Stimulated activated naive B cell treated with anti-CD40 and anti-IgM and Interleukin-4, amounts not matched to agents 10 μg/mL and 1 μg/mL and 100 μg/mL, for 72 hours (primary cell): ENCODE measurements at regions not wholly inside any gene's neighbourhood (a gene's known extent, or its start where the extent isn't known, plus 50 kb on each side); places are given as distances from the start of the nearest gene placed in this dataset.

Experiments
- ATAC-seq, 2 donors: fragments of 150-1000 bp; cut with Tn5 transposase; replicated peaks; 2 replicates each; pipeline ENCODE4 v1.10.0; 2021; ENCODE audit warnings: moderate library complexity in 1 of 2
- DNase-seq: peaks from one replicate; pipeline ENCODE4 v3.0.0; 2021
- H3K27ac Mint-ChIP-seq: one replicate; pipeline ENCODE4 v1.8.0; 2022; ENCODE audit warnings: mild to moderate bottlenecking, mixed read lengths
- H3K27me3 Mint-ChIP-seq, 2 donors: one replicate each; pipeline ENCODE4 v1.8.0; 2022; ENCODE audit warnings: mixed read lengths in 2 of 2
- H3K36me3 Mint-ChIP-seq, 2 donors: one replicate each; pipeline ENCODE4 v1.8.0; 2022; ENCODE audit warnings: mixed read lengths in 2 of 2, mild to moderate bottlenecking in 1 of 2
- H3K4me1 Mint-ChIP-seq, 2 donors: one replicate each; pipeline ENCODE4 v1.8.0; 2022; ENCODE audit warnings: mixed read lengths in 2 of 2, mild to moderate bottlenecking in 1 of 2
- H3K4me3 Mint-ChIP-seq, 2 donors: one replicate each; pipeline ENCODE4 v1.8.0; 2022; ENCODE audit warnings: mild to moderate bottlenecking in 2 of 2, mixed read lengths in 2 of 2, moderate library complexity in 1 of 2
- H3K9me3 Mint-ChIP-seq, 2 donors: one replicate each; pipeline ENCODE4 v1.8.0; 2022; ENCODE audit warnings: mixed read lengths in 2 of 2, mild to moderate bottlenecking in 1 of 2

DNA sequence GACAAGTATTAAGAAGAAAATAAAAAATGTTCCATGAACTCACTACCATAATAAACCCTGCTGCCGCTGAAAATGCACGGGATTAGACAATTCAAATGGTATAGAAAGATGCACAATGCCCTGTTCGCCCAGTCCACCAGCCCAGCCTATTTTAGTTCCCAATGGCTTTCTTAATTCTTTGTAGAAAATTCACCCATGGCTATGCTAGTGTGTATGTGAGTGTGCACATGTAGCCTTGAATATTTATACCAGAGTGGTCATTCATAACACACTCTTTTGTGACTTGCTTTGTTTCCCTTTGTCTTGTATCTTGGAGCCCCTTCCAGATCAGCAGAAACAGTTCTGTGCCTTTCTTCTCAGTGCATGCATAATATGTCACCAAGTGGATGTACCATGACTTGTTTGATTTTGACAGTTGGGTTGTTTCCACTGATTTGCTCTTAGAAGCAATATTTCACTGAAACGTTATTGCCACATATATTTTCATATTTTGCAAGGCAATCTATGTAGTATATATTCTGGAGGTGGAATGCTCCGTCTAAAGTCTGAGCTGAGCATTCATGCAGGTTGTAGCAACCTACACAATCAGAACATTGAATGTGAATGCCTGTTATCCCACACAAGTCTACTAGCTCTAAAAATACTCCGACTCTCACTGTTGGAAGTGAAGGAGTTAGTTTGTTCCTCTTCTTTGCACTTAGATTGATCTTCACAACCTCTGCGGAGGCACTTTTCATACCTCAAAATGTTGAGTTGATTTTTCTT is 383.0 kb upstream of the EEF2KMT start:
- Mint-ChIP-seq H3K4me1 (no peaks in the 10 kb centered on the region), H3K9me3 (peaks cover 0 to 2% of the 10 kb centered on the region in 2 donors), H3K36me3 (no peaks in the 10 kb centered on the region), H3K27ac (no peak overlapping the region), H3K27me3 (peaks cover 0 to 5% of the 10 kb centered on the region in 2 donors), H3K4me3 (no peak overlapping the region)
- DNase-seq (no peak), ATAC-seq (no peak)

DNA sequence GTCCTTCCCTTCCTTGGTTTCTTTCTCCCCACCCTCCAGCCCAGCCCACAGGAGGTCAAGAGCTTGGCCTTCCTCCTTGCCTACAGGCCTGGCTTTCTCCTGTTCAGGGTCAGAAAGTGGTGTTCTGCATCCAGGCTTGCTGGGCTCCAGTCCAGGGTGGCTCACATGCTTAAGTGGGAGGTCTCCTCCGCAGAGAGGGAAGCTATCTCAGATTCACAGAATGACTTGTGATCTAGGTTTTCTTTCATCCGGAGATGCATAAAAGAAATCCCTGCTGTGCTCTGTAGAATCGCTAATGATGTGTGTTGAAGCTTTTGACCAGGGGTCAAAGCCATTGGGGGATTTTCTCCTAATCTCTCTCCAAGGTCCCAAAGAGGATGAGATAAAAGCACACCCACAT is 382.3 kb upstream of the EEF2KMT start:
- ATAC-seq: no peak

DNA sequence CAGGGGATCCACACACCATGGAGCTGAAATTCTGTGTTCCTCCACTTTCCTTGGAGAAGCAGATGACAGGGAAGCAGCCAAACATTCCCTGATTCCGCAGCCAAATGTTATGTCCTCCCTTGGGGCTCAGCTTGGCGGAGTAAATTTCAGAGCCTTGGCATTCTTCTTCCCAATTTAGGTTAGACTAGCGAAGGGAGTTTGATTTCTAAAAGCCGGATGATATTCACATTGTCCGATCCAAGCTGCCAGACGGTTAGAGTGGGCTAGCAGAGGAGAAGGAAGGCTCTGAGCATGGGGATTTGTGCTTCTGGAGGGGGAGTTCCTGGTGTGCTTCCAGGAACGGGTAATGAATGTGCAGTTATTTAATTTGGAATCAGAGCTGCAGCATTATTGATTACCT is 380.4 kb upstream of the EEF2KMT start:
- H3K36me3 Mint-ChIP-seq: no peaks in the 10 kb centered on the region
- no peaks in the 10 kb centered on the region for H3K4me1 Mint-ChIP-seq
- H3K4me3 Mint-ChIP-seq: no peak overlapping the region
- peaks cover 3 to 7% of the 10 kb centered on the region in 2 donors for H3K9me3 Mint-ChIP-seq
- no peak for DNase-seq
- ATAC-seq: no peak
- H3K27me3 Mint-ChIP-seq: peaks cover 0 to 16% of the 10 kb centered on the region in 2 donors
- H3K27ac Mint-ChIP-seq: no peak overlapping the region

More for the DNA sequence above, 382.3 kb upstream of the EEF2KMT start:
- Mint-ChIP-seq H3K4me3 (no peak overlapping the region), H3K27ac (no peak overlapping the region), H3K4me1 (no peaks in the 10 kb centered on the region), H3K36me3 (no peaks in the 10 kb centered on the region), H3K27me3 (peaks cover 0 to 5% of the 10 kb centered on the region in 2 donors), H3K9me3 (peaks cover 0 to 2% of the 10 kb centered on the region in 2 donors)
- DNase-seq: no peak

DNA sequence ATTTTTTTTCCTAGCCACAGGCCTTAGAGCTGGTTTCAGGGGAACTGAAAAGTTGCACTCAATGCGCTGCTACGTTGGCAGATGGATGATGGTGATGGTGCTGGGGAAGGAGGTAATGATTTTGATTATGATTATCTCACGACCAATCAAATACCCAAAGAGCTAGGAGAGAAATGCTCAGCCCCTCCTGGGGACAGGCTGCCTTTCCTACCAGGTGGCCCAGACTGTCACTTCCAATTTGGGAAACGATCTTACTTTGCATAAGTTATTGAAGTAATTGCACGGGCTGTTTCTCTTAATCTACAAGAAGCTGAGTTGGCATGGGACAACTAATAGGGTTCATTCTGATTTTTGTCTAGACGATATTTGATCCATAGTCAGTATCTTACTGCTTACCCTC is 379.7 kb upstream of the EEF2KMT start:
- H3K4me1 Mint-ChIP-seq: peaks cover 0 to under 1% of the 10 kb centered on the region in 2 donors
- DNase-seq: no peak
- H3K27me3 Mint-ChIP-seq: peaks cover 0 to 24% of the 10 kb centered on the region in 2 donors
- H3K9me3 Mint-ChIP-seq: peaks cover 3 to 7% of the 10 kb centered on the region in 2 donors
- H3K36me3 Mint-ChIP-seq: no peaks in the 10 kb centered on the region
- no peak overlapping the region for H3K4me3 Mint-ChIP-seq
- ATAC-seq: no peak
- no peak overlapping the region for H3K27ac Mint-ChIP-seq

DNA sequence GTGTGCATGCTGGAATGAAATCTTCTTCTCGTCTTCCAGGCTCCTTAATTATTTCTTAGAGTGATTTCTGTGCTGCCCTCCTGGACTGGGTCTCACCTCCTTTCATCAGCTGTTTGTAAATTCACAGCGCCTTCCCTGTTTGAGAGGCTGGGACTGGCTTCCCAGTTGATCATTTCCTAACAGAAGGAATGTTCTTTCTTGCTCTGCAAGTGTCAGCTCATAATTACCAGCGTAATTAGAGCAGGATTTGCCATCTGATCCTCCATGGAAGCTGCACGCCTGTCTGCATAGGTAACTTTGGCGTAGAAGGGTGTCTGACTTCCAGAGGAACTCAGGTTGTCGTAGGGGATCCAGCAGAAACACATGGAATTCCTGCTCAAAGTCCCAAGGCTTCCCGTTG is 375.0 kb upstream of the EEF2KMT start:
- no peak for DNase-seq
- H3K27ac Mint-ChIP-seq: no peak overlapping the region

DNA sequence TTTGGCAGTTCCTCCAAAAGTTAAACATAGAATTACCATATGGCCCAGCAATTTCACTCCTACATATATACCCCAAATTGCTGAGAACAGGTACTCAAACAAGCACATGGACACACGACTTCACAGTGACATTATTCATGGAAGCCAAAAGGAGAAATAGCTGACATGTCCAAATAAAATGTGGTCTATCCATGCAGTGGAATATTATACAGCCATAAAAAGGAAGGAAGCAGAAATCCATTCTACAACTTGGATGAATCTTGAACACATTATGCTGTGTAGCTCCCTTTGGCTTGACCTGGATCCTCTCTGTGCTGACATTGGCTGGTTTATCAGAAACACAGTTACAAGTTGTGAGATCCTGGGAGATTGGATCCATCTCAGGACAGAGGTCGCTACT is 370.9 kb upstream of the EEF2KMT start:
- Mint-ChIP-seq H3K36me3 (no peaks in the 10 kb centered on the region), H3K9me3 (peaks cover 5 to 6% of the 10 kb centered on the region in 2 donors), H3K4me1 (peaks cover 0 to 6% of the 10 kb centered on the region in 2 donors), H3K27ac (no peak overlapping the region), H3K27me3 (peaks cover 8 to 14% of the 10 kb centered on the region in 2 donors), H3K4me3 (no peak overlapping the region)
- ATAC-seq: no peak
- no peak for DNase-seq

More for the DNA sequence above, 375.0 kb upstream of the EEF2KMT start:
- H3K36me3 Mint-ChIP-seq: no peaks in the 10 kb centered on the region
- peaks cover 0 to 6% of the 10 kb centered on the region in 2 donors for H3K4me1 Mint-ChIP-seq
- H3K9me3 Mint-ChIP-seq: peaks cover 3 to 7% of the 10 kb centered on the region in 2 donors
- H3K4me3 Mint-ChIP-seq: no peak overlapping the region
- peaks cover 0 to 25% of the 10 kb centered on the region in 2 donors for H3K27me3 Mint-ChIP-seq
- no peak for ATAC-seq

DNA sequence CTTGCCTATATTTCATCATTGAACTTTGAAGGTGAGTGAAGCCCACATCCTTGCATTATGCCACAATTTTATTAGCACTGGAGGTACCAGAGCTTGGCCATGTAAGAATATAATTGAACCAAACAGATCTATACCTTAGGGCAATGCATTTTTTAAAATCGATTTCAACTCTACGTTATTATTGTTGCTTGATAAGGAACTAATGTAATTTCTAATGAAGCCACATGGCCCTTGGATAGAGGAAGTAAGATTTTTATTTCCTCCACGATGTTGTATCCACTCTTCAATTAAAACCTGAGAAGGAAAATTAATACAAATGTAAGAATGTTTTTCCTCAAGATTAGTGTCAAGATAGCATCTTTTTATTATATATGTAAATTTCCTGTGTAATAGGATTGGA is 370.0 kb upstream of the EEF2KMT start:
- ATAC-seq (no peak), DNase-seq (no peak)
- peaks cover 2 to 3% of the 10 kb centered on the region in 2 donors for H3K9me3 Mint-ChIP-seq
- H3K27me3 Mint-ChIP-seq: peaks cover 5 to 8% of the 10 kb centered on the region in 2 donors
- no peak overlapping the region for H3K4me3 Mint-ChIP-seq
- no peaks in the 10 kb centered on the region for H3K36me3 Mint-ChIP-seq
- peaks cover 0 to 6% of the 10 kb centered on the region in 2 donors for H3K4me1 Mint-ChIP-seq
- H3K27ac Mint-ChIP-seq: no peak overlapping the region

DNA sequence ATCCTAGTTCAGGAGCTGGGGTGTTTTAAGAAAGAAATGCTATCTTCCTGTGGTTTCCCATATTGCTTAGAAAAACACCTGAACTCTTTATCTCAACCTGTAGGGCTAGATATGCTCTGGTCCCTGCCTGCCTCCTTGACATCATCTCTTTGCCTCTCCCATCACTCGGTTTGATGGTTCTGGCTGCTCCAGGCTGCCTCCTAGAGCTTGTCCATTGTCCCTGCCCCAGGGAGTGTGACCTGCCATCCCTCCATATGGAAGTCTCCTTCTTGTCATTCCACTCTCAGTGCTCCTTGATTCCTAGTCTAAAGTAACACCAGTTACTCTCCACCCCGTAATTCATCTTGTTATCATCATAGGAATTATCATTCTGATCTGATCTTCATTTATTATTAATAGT is 369.0 kb upstream of the EEF2KMT start:
- no peak overlapping the region for H3K27ac Mint-ChIP-seq
- no peaks in the 10 kb centered on the region for H3K36me3 Mint-ChIP-seq
- DNase-seq (no peak), ATAC-seq (no peak)
- H3K9me3 Mint-ChIP-seq: peaks cover 2 to 3% of the 10 kb centered on the region in 2 donors
- no peaks in the 10 kb centered on the region for H3K4me1 Mint-ChIP-seq
- H3K4me3 Mint-ChIP-seq: no peak overlapping the region
- peaks cover 0 to 8% of the 10 kb centered on the region in 2 donors for H3K27me3 Mint-ChIP-seq

DNA sequence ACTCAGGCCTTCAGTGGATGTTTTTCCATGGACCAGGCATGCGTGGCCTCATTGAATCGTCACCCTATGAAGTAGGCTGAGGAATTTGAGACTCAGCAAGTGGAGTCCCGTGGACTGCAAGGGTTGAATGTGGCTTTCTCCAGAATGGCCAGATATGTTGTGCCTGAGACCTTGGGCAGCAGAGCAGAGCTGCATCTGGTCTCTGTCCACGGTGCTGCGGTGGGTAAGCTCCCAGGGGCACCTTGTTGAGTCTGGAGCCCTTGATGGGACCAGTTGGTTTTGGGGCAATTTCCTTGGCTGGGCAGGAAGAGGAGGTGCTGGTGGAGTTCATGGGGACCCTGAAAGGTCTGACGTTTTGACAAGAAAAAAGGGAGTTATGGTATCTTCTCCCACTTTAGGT is 368.1 kb upstream of the EEF2KMT start:
- no peaks in the 10 kb centered on the region for H3K36me3 Mint-ChIP-seq
- no peak overlapping the region for H3K27ac Mint-ChIP-seq
- H3K9me3 Mint-ChIP-seq: peaks cover 2 to 3% of the 10 kb centered on the region in 2 donors

DNA sequence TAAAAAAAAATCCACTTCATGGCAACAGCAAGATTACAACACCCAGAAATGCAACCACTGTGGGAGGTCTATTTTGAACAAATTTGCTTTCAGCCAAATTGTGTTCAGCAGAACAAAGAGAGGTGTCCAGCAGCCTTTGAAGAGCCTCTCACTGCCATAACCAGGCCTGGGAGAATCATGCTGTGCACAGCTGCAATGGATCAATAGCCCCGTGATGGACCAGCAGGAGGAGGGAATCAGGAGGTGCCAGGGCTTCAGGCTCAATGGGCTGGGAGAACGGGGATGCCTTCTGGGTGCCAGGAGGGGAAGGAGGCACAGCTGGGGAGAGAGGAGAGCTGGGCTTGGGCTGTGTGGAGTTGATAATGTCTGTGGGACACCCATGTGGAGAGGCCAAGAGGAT is 366.2 kb upstream of the EEF2KMT start:
- H3K27ac Mint-ChIP-seq: no peak overlapping the region
- no peaks in the 10 kb centered on the region for H3K36me3 Mint-ChIP-seq
- H3K9me3 Mint-ChIP-seq: peaks cover 2 to 3% of the 10 kb centered on the region in 2 donors
- DNase-seq (no peak), ATAC-seq (no peak)
- no peaks in the 10 kb centered on the region for H3K4me1 Mint-ChIP-seq
- no peak overlapping the region for H3K4me3 Mint-ChIP-seq
- peaks cover 0 to 8% of the 10 kb centered on the region in 2 donors for H3K27me3 Mint-ChIP-seq

More for the DNA sequence above, 368.1 kb upstream of the EEF2KMT start:
- Mint-ChIP-seq H3K4me3 (no peak overlapping the region), H3K4me1 (no peaks in the 10 kb centered on the region), H3K27me3 (peaks cover 0 to 8% of the 10 kb centered on the region in 2 donors)
- no peak for ATAC-seq
- no peak for DNase-seq

DNA sequence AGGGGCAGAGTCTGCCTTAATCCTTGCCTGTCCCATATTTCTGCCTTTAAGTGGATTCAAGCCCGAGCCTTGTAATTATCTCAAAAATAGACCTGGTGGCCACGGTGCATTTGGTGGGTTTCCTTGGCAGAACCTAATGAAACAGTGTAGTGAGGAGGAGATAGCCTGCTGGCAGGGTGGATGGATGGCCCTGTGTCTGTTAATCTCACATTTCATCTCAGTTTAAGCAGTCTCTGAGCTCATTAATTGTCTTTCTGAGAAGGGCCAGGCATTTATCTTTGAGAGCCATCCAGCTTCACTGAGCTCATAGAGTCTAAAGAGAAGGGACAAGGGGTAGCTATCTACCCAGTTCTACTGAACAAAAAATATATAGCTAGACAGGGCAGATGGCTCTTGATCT is 364.0 kb upstream of the EEF2KMT start:
- Mint-ChIP-seq H3K9me3 (peaks cover under 1 to 3% of the 10 kb centered on the region in 2 donors), H3K4me1 (no peaks in the 10 kb centered on the region), H3K27ac (no peak overlapping the region), H3K36me3 (no peaks in the 10 kb centered on the region), H3K4me3 (no peak overlapping the region), H3K27me3 (peaks cover 0 to 8% of the 10 kb centered on the region in 2 donors)
- no peak for DNase-seq
- no peak for ATAC-seq

DNA sequence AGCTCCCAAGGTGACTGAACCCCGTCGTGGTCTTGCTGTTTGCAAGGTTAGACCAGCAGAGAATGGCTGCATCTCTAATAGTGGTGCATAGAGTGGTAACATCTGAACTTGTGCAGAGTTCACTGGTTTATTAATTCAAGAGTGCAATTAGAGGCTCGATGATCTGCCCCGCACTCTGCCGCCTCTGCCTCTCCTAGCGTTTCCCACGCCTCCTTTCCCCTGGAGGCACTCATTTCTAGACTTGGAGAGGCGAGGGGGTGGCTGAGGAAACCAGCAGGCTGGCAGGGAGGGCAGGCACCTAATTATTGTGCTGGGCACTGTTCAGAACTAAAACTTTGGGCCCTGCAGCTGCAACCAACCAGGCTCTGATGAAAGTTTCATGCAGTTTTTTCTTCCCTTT is 363.5 kb upstream of the EEF2KMT start:
- Mint-ChIP-seq H3K9me3 (peaks cover 0 to 3% of the 10 kb centered on the region in 2 donors), H3K4me1 (no peaks in the 10 kb centered on the region), H3K27ac (no peak overlapping the region), H3K4me3 (no peak overlapping the region), H3K27me3 (peaks cover 0 to 8% of the 10 kb centered on the region in 2 donors), H3K36me3 (no peaks in the 10 kb centered on the region)
- DNase-seq (no peak), ATAC-seq (no peak)

DNA sequence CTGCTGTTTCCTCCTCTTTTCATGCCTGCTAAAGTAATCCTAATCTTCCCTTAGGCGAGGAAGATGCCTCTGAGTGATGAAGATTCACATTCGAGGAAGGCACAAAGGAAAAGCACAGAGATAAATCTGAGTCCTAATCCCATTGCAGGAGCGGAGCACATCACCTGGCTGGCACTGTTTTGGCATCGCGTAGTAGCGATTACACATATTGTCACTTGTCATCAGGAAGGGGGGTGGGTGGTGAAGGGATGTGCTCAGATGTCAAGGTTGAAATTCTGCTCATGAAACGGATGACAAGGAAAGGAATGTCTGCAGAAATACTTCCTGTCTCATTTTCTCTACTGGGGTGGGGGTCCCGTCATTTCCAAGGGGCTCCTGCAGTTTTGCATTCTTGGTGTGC is 363.1 kb upstream of the EEF2KMT start:
- DNase-seq: no peak
- Mint-ChIP-seq H3K27me3 (peaks cover 0 to 5% of the 10 kb centered on the region in 2 donors), H3K36me3 (no peaks in the 10 kb centered on the region), H3K4me3 (no peak overlapping the region), H3K4me1 (no peaks in the 10 kb centered on the region), H3K9me3 (no peaks in the 10 kb centered on the region), H3K27ac (no peak overlapping the region)
- ATAC-seq: no peak

DNA sequence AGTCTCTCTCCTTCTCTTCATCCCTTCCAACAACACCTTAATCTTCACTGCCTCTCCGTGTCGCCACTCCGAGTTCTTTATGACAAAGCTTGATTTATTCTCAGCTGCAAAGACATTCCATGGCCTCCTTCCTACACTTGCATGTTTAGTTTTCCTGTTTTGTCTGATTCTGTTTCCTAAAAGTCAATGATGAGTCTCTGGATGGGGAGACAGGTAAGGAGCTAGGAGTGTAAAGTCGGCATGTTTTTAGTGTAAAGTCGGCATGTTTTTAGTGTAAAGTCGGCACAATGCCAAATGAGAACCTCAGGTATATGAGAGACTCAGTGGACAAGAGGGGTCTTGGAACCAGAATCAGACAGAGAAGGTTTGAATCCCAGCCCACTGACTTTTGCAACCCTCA is 362.3 kb upstream of the EEF2KMT start:
- DNase-seq: no peak
- no peak overlapping the region for H3K27ac Mint-ChIP-seq
- H3K9me3 Mint-ChIP-seq: peaks cover 0 to 2% of the 10 kb centered on the region in 2 donors
- peaks cover 0 to 6% of the 10 kb centered on the region in 2 donors for H3K27me3 Mint-ChIP-seq
- H3K36me3 Mint-ChIP-seq: no peaks in the 10 kb centered on the region
- H3K4me1 Mint-ChIP-seq: no peaks in the 10 kb centered on the region
- no peak for ATAC-seq
- no peak overlapping the region for H3K4me3 Mint-ChIP-seq

DNA sequence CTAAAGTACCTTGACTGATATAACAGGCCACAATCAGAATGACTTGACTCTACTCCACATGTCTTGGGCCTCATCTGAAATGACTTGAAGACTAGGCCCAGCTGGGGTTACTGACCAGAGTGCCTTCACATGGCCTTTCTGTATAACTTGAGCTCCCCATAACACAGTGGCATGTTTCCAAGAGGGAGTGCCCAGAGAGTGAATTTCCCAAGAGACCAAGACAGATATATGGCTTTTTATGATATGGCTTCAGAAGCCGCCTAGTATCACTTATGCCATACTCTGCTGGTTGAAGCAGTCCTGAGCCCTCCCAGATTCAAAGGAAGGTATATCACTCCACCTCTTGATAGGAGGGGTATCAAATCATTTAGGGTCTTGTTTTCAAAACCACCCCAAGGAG is 357.5 kb upstream of the EEF2KMT start:
- ATAC-seq (no peak), DNase-seq (no peak)
- H3K4me3 Mint-ChIP-seq: no peak overlapping the region
- H3K27ac Mint-ChIP-seq: no peak overlapping the region
- H3K36me3 Mint-ChIP-seq: no peaks in the 10 kb centered on the region
- peaks cover 4 to 9% of the 10 kb centered on the region in 2 donors for H3K27me3 Mint-ChIP-seq
- peaks cover 2 to 4% of the 10 kb centered on the region in 2 donors for H3K9me3 Mint-ChIP-seq
- no peaks in the 10 kb centered on the region for H3K4me1 Mint-ChIP-seq
